Pulmonary artery endothelial cell (primary cell): ENCODE measurements at regions not wholly inside any gene's neighbourhood (a gene's known extent, or its start where the extent isn't known, plus 50 kb on each side); places are given as distances from the start of the nearest gene placed in this dataset.
"Not testable (repeated sequence)": the region's sequence is repeated elsewhere in the genome, so short reads cannot be mapped to it uniquely, and the experiment has no call there.

Experiments used
- DNase-seq: peaks from one replicate; pipeline ENCODE4 v3.0.0-alpha.2; 2011; ENCODE audit warnings: low read depth, low spot score

DNA sequence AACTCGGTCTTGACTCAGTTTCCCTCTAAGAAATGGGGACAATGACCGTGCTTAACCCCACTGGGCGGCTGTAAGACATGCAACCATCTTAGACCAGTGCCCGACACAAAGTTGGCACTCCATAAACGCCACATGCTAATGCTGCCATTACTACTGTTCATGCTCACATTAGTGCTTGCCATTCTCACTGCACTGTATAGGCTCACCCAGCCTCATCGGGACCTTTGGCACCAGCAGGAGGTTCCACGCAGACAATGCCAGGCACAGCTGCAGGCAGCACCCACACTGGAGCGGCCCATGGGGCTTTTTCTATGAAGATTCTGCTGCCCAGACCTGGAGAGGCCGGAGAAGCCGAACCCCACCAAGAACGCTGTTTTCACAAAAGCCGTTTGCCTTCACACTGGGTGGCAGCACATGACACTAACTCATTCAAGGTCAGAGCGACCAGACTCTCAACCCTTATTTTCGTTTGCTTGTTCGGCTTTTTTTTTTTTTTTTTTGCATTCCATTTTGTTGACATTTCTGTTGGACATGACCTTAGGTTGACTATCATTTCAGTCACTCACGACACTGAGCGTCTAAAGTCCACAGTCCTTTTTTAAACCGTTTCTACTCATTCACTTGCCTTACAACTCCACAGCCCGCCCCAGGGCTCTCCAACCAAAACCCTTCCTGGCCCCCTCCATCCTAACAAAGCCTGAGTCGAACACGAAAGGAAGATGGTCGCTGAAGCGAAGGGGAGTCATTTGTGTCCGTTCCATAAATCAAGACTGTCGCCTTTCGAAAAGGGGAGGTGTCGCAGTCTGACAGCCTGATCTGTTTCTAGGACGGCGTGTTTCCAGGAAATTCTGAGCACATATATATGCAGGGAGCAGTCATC lies 124.4 kb upstream of the RNF32 start:
- DNase-seq = no peak

- no peak for DNase-seq
Measured at GRCh38 chr7:156514851-156515250, 125.7 kb upstream of the RNF32 start.

DNA sequence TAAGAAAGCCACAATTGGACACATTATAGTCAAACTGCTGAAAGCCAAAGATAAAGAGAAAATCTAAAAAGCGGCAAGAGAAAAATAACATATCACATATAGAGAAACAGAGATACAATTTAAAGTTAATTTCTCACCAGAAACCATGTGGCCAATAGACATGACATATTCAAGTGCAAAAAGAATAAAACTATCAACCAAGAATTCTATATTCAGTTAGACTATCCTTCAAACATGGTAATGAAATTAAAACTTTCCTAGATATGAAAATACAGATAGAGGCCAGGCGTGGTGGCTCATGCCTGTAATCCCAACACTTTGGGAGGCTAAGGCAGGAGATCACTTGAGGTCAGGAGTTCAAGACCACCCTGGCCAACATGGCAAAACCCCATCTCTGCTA lies 129.1 kb upstream of the RNF32 start:
- DNase-seq = no peak

- no peak for DNase-seq
Measured at GRCh38 chr7:156510966-156511365, 129.6 kb upstream of the RNF32 start.

DNA sequence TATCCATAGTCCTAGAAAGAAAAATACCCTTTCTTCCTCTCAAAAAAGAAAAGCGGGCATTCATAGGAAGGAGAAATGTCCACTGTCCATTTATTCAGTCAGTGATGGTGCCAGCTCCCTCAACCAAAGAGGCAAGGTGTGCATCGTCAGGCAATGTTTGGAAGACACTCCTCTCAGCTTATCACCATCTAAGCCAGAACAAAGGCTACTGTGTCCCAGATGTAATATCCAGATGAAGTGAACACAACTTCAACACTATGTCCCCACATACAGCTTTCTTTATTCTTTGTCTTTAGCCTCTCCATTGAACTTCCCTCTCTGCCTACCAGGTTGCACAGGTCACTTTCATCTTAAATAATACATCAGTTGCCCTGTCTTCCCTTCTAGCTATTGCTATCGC lies 131.4 kb upstream of the RNF32 start:
- DNase-seq = no peak

DNA sequence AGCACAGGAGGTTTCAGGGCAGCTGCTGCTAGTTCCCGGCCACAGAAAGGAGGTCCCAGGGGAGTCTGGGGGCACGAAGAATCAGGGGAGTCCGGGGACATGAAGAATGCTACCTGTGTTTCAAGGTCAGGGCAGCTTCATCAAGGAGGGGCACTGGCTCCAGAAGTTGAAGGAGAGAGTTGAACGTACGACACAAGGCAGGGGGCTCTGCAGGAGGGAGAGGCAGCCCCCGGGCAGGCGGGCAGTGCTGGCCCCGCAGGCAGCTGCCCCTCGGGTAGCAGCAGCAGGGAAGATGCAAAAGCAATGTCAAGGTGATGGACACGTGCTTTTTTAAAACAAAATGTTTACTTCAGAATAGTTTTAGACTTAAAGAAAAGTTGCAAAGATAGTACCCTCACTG lies 134.7 kb upstream of the RNF32 start:
- DNase-seq = no peak

GRCh38 chr7:156504687-156505545 lies 135.7 kb upstream of the RNF32 start:
- no peak for DNase-seq

GRCh38 chr7:156504006-156504405 lies 136.6 kb upstream of the RNF32 start:
- DNase-seq = no peak

DNA sequence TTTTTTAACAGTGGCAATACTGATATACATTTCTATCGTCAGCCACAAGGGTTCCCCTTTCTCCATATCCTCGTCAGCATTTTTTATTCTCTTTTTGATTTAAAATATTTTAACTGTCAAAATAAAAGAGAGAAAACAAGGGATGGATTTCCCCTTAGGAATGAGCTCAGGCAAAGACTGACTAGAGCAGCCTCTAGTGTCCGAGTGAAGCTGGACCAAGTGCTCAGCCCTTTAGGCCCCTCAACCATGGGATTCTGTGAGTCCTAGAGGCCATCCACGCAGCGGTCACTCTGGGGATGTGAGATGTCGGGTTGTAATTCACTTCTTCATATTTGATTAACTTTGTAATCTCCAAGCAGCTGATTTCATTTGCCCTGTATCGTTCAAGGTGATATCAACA lies 137.4 kb upstream of the RNF32 start:
- no peak for DNase-seq

DNA sequence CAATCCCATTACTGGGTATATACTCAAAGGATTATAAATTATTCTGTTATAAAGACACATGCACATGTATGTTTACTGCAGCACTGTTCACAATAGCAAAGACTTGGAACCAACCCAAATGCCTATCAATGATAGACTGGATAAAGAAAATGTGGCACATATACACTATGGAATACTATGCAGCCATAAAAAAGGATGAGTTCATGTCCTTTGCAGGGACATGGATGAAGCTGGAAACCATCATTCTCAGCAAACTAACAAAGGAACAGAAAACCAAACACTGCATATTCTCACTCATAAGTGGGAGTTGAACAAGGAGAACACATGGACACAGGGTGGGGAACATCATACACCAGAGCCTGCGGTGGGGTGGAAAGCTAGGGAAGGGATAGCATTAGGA lies 138.8 kb upstream of the RNF32 start:
- not testable (repeated sequence) for DNase-seq

- no peak for DNase-seq
Measured at GRCh38 chr7:156499247-156499881, 141.2 kb upstream of the RNF32 start.

GRCh38 chr7:156497776-156498509 lies 142.6 kb upstream of the RNF32 start:
- DNase-seq = no peak

- no peak for DNase-seq
Measured at GRCh38 chr7:156496865-156497264, 143.7 kb upstream of the RNF32 start.

GRCh38 chr7:156496363-156496769 lies 144.2 kb upstream of the RNF32 start:
- DNase-seq = no peak

- DNase-seq = no peak
Measured at GRCh38 chr7:156494960-156495359, 145.6 kb upstream of the RNF32 start.

GRCh38 chr7:156493942-156494341 lies 146.6 kb upstream of the RNF32 start:
- DNase-seq = no peak

DNA sequence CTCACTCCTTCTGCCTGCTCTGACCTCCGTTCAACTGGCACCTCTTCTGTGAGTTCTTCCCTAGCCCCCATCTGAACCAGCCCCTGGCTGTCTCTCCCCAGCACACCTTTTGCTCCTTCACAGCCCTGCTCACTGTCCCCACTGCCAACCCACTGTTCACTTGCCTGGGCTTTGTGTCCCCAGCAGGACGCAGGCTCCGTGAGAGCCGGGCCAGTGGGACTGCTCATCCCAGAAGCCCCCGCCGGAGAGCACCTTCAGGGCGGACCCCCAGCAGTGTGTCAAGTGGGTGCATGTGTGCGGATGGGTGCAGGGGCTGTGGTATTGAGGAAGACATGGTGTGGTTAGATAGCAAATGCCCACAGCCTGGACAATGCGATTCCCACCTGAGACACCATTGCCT lies 148.4 kb upstream of the RNF32 start:
- DNase-seq = no peak

GRCh38 chr7:156491435-156491834 lies 149.1 kb upstream of the RNF32 start:
- DNase-seq = no peak

- no peak for DNase-seq
Measured at GRCh38 chr7:156490021-156490800, 150.4 kb upstream of the RNF32 start.

DNA sequence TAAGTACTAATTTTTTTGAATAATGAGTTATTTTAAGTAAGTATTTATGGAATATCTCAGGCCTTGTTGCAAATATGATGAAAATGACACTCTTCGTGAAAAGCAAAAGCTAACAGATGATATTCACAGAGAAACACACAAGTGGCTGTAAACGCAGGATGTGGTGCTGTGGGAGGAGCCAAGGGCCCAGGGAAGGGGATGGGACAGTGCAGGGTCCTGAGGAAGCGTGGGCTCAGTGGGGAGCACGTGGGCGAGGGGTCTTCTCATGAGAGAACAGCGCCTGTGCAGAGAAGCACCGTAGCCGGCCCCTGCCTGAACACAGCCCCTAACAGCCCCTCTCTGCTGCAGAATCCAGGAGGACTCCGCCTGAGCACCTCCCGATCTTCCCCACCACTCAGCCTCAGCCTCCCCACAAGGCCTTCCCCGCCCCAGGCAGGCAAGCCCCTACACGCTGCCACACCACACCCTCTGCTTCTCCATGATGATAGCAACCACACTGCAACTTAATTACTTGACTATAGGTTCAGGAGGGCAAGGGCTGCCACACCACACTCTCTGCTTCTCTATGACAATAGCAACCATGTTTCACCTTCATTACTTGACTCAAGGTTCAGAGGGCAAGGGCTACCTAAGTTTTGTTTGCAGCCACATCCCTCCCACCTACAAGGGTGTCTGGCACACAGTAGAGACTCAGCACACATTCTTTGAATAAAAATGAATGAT lies 152.6 kb upstream of the RNF32 start:
- no peak for DNase-seq
